ENCODE measurements at regions not wholly inside any gene's neighbourhood (a gene's known extent, or its start where the extent isn't known, plus 50 kb on each side); places are given as distances from the start of the nearest gene placed in this dataset.

GRCh38 chr2:15718103-15718943 lies 126.7 kb downstream of the DDX1 start:
- Histone ChIP-seq H3K27ac (no peak overlapping the region), H3K9me3 (no peaks in the 10 kb centered on the region), H3K4me3 (no peak overlapping the region), H3K36me3 (no peaks in the 10 kb centered on the region), H3K27me3 (no peaks in the 10 kb centered on the region), H3K4me1 (no peaks in the 10 kb centered on the region)
- DNase-seq: no peak
- TF ChIP-seq POLR2A (IDR thresholded peaks at IDR 0.05) (no peak), CTCF (IDR thresholded peaks at IDR 0.05 in 4 of 5, conservative IDR thresholded peaks at IDR 0.05 in 1 of 5) (no peak)
- in situ Hi-C loops (cut with MboI; ENCODE audit: low sequenced_read_pairs in 4 of 4) (no loop called here), intact Hi-C loops (cut with DNase I; ENCODE audit: low total_unique reads) (no loop called here)
- no peak for ATAC-seq

GRCh38 chr2:15718944-15719323 lies 127.3 kb downstream of the DDX1 start:
- DNase-seq (no peak), ATAC-seq (no peak)
- Histone ChIP-seq H3K27ac (no peak overlapping the region), H3K4me3 (no peak overlapping the region), H3K36me3 (no peaks in the 10 kb centered on the region), H3K9me3 (no peaks in the 10 kb centered on the region), H3K4me1 (no peaks in the 10 kb centered on the region), H3K27me3 (no peaks in the 10 kb centered on the region)
- TF ChIP-seq CTCF (IDR thresholded peaks at IDR 0.05 in 4 of 5, conservative IDR thresholded peaks at IDR 0.05 in 1 of 5) (no peak), POLR2A (IDR thresholded peaks at IDR 0.05) (no peak)
- intact Hi-C loops (cut with DNase I; ENCODE audit: low total_unique reads): no loop called here
- in situ Hi-C loops (cut with MboI; ENCODE audit: low sequenced_read_pairs in 4 of 4): no loop called here

GRCh38 chr2:15719566-15720313 lies 128.1 kb downstream of the DDX1 start:
- no peaks in the 10 kb centered on the region for H3K9me3 ChIP-seq
- DNase-seq (no peak), ATAC-seq (peak in 1 of 2 donors; percentile 65)
- no peak for TF ChIP-seq CTCF (IDR thresholded peaks at IDR 0.05 in 4 of 5, conservative IDR thresholded peaks at IDR 0.05 in 1 of 5)
- no peak for TF ChIP-seq POLR2A (IDR thresholded peaks at IDR 0.05)
- in situ Hi-C loops (cut with MboI; ENCODE audit: low sequenced_read_pairs in 4 of 4): no loop called here
- no peaks in the 10 kb centered on the region for H3K4me1 ChIP-seq
- intact Hi-C loops (cut with DNase I; ENCODE audit: low total_unique reads): no loop called here
- no peak overlapping the region for H3K4me3 ChIP-seq
- H3K36me3 ChIP-seq: no peaks in the 10 kb centered on the region
- no peaks in the 10 kb centered on the region for H3K27me3 ChIP-seq
- no peak overlapping the region for H3K27ac ChIP-seq

- intact Hi-C loops (cut with DNase I; ENCODE audit: low total_unique reads): no loop called here
- Histone ChIP-seq H3K4me1 (no peaks in the 10 kb centered on the region), H3K27ac (no peak overlapping the region), H3K27me3 (no peaks in the 10 kb centered on the region), H3K9me3 (no peaks in the 10 kb centered on the region), H3K36me3 (no peaks in the 10 kb centered on the region), H3K4me3 (no peak overlapping the region)
- DNase-seq (no peak), ATAC-seq (no peak)
- in situ Hi-C loops (cut with MboI; ENCODE audit: low sequenced_read_pairs in 4 of 4): no loop called here
- TF ChIP-seq CTCF (IDR thresholded peaks at IDR 0.05 in 4 of 5, conservative IDR thresholded peaks at IDR 0.05 in 1 of 5): no peak
Observed at GRCh38 chr2:15720561-15721307, 129.1 kb downstream of the DDX1 start.
